HT1080 (cell line): ENCODE measurements at regions not wholly inside any gene's neighbourhood (a gene's known extent, or its start where the extent isn't known, plus 50 kb on each side); places are given as distances from the start of the nearest gene placed in this dataset.
A peak's percentile ranks its signal among the peaks of the same experiment; 100 is the strongest.

Experiments
- DNase-seq: peaks from one replicate; pipeline ENCODE4 v3.0.0-alpha.2; 2015; ENCODE audit warnings: low read depth

GRCh38 chr2:118473846-118474540 lies 373.5 kb downstream of the EN1 start:
- DNase-seq, result no peak

DNA sequence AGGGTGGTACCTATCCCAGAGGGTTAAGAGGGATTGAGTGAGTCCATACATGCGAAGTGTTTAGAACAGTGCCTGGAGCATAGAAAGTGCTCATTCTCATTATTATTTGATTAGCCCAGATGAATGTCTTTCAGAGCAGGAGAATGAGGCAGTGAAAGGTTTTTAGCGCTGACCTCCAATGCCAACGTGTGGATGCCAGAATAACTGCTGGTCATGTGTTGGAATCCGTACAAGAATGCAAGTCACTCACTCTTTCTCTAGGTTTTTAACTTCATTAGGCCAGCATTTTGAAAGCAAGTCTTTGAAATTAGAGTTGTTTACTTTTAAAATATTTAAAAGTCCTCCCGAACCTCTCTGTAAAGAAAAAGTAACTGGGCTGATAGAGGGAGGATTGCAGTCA lies 374.2 kb downstream of the EN1 start:
- DNase-seq, result no peak

DNA sequence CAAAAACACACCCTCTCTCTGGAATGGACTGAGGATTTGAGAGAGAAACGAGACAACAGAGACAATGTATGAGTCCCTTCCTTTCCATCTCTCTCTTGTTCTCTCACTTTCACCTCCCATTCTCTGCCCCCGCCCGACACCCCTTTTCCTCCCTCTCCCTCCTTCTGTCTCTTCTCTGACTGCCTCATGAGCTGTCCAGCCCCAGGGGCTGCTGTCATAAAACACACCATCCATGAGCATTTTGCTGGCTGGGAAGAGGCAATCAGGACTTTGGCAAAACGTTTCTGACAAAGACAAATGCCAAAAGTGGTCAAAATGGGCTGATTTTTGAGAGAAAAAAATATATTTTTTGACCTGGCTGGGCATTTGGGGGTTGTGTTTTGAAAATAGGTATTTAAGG lies 377.2 kb downstream of the EN1 start:
- DNase-seq, result no peak

DNA sequence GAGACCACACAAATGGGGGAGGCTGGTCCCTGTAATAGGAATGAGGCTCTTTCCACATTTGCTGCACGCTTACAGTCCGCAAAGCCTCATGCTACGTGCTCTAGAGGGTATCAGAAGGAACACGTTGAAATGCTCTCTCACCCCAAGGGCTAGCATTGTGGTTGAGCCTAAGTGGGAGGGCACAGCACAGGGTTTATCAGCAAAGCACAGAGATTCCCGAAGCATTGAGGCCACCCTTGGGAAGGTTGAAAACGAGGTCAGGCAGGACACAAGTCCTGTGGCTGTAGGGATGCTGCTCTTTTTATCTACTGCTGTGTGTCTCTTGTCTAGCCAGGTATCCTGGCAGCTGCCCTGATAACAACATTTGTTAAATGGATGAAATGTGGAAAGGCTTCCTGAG lies 378.3 kb downstream of the EN1 start:
- no peak for DNase-seq

- no peak for DNase-seq
Observed at GRCh38 chr2:118464546-118465265, 376.4 kb downstream of the INSIG2 start.

DNA sequence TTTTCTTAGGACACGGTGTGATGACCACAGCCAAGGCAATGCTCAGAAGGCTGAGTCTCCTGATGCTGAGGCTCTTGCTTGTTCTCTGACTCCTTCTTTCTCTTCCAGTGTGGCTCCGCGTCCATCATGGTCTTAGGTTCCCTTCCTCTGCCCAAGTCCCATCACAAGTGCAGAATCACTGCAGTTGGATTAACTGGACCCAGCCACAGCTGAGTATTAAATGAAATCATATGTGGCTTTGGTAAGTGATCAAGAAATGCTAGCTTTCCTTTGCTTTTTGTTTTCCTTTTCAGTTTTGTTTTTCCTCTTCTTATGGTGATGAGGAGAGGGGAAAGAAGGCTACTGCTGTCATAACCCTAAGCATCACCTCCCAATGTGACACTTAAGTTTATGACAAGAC lies 375.8 kb downstream of the INSIG2 start:
- DNase-seq, result no peak

DNA sequence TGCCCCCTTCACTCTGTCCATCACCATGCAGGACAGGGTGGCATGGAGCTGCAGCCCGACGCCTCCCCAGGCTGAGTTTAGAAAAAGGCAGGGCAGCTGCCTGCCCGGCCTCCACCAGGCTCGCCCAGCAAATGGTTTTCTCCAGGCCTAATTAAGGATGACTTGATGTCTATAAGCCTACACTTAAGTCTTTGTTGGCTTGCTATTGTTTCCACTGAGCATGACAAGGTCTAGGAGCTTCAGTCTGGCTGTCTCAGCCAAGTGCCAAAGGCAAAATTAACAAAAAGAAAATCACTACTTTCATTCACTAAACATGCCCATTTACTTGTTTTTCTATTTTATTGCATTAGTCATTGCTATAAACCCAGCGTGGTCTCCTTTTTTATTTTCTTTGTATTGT lies 372.2 kb downstream of the INSIG2 start:
- no peak for DNase-seq

GRCh38 chr2:118459426-118459825 lies 371.2 kb downstream of the INSIG2 start:
- peak; percentile 3 for DNase-seq

- DNase-seq, result no peak
Observed at GRCh38 chr2:118457951-118458350, 369.7 kb downstream of the INSIG2 start.

- DNase-seq, result no peak
Observed at GRCh38 chr2:118449401-118449800, 361.1 kb downstream of the INSIG2 start.

DNA sequence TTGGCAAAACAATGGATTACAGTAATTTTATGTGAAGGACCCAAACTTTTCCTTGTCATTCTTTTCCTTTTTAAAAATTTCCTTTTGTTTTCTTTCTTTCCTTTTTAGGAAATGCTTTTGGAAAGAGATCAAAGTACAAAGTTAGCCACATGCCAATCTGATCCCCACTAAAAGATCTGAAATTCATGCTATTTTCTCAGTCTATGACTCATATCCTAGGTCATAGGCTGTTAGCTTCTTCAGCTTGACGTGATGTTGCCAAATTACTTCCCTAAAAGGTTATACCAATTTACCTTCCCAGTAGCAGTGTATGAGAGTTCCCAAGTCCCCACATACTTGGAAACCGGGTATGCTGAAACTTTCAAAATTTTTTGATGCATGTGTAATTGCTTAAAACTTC lies 355.3 kb downstream of the INSIG2 start:
- peak; percentile 73 for DNase-seq

DNA sequence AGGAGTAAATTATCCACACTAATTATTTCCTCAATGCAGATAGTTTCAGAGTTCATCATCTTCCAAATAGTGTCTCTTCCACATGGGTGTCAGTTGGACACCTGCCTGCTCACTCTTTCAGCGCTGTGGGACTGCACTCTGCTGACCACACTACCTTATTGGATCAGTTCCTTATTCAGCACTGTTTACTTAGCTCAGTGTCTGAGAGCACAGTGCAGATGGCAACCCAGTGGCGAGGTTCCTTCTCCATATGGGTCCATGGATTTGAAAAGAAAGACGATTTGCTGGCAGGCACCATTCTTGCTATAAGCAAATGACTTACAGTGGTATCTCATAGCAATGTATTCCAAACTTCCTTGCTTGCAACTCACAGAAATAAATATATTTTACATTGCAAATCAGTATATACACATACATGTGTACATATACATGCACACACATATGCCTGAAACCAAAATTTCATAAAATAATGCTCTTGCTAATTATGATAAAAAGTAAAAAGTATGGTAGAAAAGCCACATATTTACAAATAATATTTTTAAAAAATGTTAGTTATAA lies 354.8 kb downstream of the INSIG2 start:
- no peak for DNase-seq

DNA sequence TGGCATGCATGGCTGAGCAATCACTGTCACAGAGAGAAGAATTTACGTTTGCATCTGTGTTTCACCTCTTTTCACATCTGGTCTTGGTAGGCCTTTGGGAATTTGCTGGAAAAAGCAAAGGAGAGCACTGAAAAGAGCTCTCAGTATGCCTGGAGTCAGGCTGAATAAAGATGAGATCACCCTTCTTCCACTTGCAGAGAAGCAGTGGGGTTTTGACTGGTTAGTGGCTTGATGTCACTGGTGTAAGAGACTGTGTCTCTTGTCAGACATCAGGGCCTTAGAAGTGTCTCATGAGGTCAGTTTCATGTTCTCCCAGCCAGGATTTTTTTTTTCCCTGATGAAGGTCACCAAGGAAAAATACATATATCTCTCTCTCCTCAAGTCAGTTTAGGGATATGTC lies 353.8 kb downstream of the INSIG2 start:
- DNase-seq, result no peak

GRCh38 chr2:118440404-118441098 lies 352.3 kb downstream of the INSIG2 start:
- DNase-seq, result no peak

- no peak for DNase-seq
Observed at GRCh38 chr2:118437501-118437900, 349.2 kb downstream of the INSIG2 start.

GRCh38 chr2:118431997-118432396 lies 343.7 kb downstream of the INSIG2 start:
- DNase-seq, result no peak

GRCh38 chr2:118431586-118431985 lies 343.3 kb downstream of the INSIG2 start:
- no peak for DNase-seq

- DNase-seq, result peak; percentile 14
Observed at GRCh38 chr2:118431165-118431517, 342.9 kb downstream of the INSIG2 start.

GRCh38 chr2:118430510-118431164 lies 342.4 kb downstream of the INSIG2 start:
- DNase-seq, result peak; percentile 56

- no peak for DNase-seq
Observed at GRCh38 chr2:118425191-118425590, 336.9 kb downstream of the INSIG2 start.

GRCh38 chr2:118423776-118424175 lies 335.5 kb downstream of the INSIG2 start:
- DNase-seq, result no peak

- DNase-seq, result no peak
Observed at GRCh38 chr2:118421648-118422047, 333.4 kb downstream of the INSIG2 start.
